SU-DHL-6 (cell line): ENCODE measurements at regions not wholly inside any gene's neighbourhood (a gene's known extent, or its start where the extent isn't known, plus 50 kb on each side); places are given as distances from the start of the nearest gene placed in this dataset.
"Not testable (repeated sequence)": the region's sequence is repeated elsewhere in the genome, so short reads cannot be mapped to it uniquely, and the experiment has no call there.

Source experiments
- H2AFZ ChIP-seq: fragments of 200-600 bp; sonication (generic); 2 replicates; pipeline ENCODE4 v1.6.1; 2014; ENCODE audit warnings: low read depth, mild to moderate bottlenecking, moderate library complexity, mixed read lengths, antibody characterized with exemption, low read length; ENCODE audit not compliant: severe bottlenecking
- H3F3A ChIP-seq: fragments of 200-600 bp; shearing (Covaris generic); 2 replicates; pipeline ENCODE4 v1.6.0; 2016; ENCODE audit warnings: antibody characterized with exemption, mild to moderate bottlenecking; ENCODE audit not compliant: insufficient read depth
- H3K27ac ChIP-seq: fragments of 200-600 bp; sonication (generic); 2 replicates; pipeline ENCODE4 v1.5.1; 2016; ENCODE audit warnings: low read depth, mild to moderate bottlenecking, low read length, moderate library complexity, mixed read lengths
- H3K27me3 ChIP-seq: fragments of 200-600 bp; sonication (generic), shearing (Covaris generic); 2 replicates; pipeline ENCODE4 v1.6.0; 2014; ENCODE audit warnings: mild to moderate bottlenecking, low read length
- H3K36me3 ChIP-seq: fragments of 200-600 bp; sonication (generic); 2 replicates; pipeline ENCODE4 v1.6.1; 2014; ENCODE audit warnings: mild to moderate bottlenecking, low read length, mixed read lengths
- H3K4me2 ChIP-seq: fragments of 300-600, 200-600 bp; shearing (Covaris generic), sonication (generic); 2 replicates; pipeline ENCODE4 v1.6.0; 2014; ENCODE audit warnings: low read length, low read depth, mild to moderate bottlenecking; ENCODE audit not compliant: poor library complexity, severe bottlenecking
- H3K4me3 ChIP-seq: fragments of 200-600 bp; sonication (generic); 2 replicates; pipeline ENCODE4 v1.5.1; 2014; ENCODE audit warnings: antibody characterized with exemption, low read length, mild to moderate bottlenecking, mixed read lengths; ENCODE audit not compliant: insufficient read depth, poor library complexity, severe bottlenecking
- H3K79me2 ChIP-seq: fragments of 200-600 bp; sonication (generic); 2 replicates; pipeline ENCODE4 v1.6.1; 2014; ENCODE audit warnings: mild to moderate bottlenecking, low read length, moderate library complexity; ENCODE audit not compliant: insufficient read depth
- H3K9ac ChIP-seq: fragments of 200-600 bp; sonication (generic); 2 replicates; pipeline ENCODE4 v1.7.0; 2014; ENCODE audit warnings: mild to moderate bottlenecking, low read length
- H3K9me2 ChIP-seq: fragments of 200-600 bp; sonication (generic); replicated peaks from 2 replicates; pipeline ENCODE4 v1.6.1; 2014; ENCODE audit warnings: low read length; ENCODE audit not compliant: insufficient read depth
- H3K9me3 ChIP-seq: fragments of 200-600 bp; sonication (generic); 2 replicates; pipeline ENCODE4 v1.6.1; 2014; ENCODE audit warnings: low read length, mixed read lengths; ENCODE audit not compliant: insufficient read depth
- H4K20me1 ChIP-seq: fragments of 200-600 bp; sonication (generic); 2 replicates; pipeline ENCODE4 v1.6.1; 2014; ENCODE audit warnings: low read depth, mild to moderate bottlenecking, antibody characterized with exemption, low read length, moderate library complexity, mixed read lengths
- CTCF ChIP-seq: fragments of 200-600 bp; sonication (generic); IDR thresholded peaks from one replicate; pipeline ENCODE4 v1.5.1; 2017; ENCODE audit warnings: antibody characterized with exemption, mild to moderate bottlenecking, low read length, moderate library complexity; ENCODE audit not compliant: insufficient read depth, poor library complexity, severe bottlenecking
- EZH2phosphoT487 ChIP-seq: fragments of 200-600 bp; sonication (generic), shearing (Covaris generic); conservative IDR thresholded peaks from 2 replicates; pipeline ENCODE4 v1.6.1; 2018; ENCODE audit warnings: mild to moderate bottlenecking, antibody characterized with exemption, low read length, moderate library complexity, mixed read lengths

DNA sequence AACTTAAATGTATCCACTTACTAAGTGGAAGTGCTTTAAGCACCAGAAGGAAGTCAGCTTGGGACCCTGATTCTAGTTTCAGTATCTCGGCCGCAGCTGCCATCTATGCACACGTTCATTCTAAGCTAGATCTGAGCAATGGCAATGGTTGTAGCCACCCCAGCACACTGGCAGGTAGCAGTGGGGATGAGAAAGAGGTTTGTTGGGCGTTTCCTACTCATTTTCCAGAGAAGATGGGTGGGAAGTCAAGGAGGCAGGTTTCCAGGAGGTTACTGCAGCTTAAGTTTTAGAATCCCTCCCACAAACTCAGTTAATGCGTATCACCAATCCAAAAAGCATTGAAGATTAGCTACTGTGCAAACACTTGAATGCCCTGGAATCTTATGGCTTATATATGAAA lies 114.2 kb upstream of the TSC22D1 start:
- Histone ChIP-seq H3K4me3 (no peak overlapping the region), H3K79me2 (no peaks in the 10 kb centered on the region), H3K4me2 (no peak overlapping the region), H3K9ac (no peak overlapping the region), H3K36me3 (no peaks in the 10 kb centered on the region), H3F3A (no peaks in the 10 kb centered on the region), H4K20me1 (no peaks in the 10 kb centered on the region), H2AFZ (no peak overlapping the region), H3K9me2 (no peaks in the 10 kb centered on the region), H3K9me3 (no peaks in the 10 kb centered on the region), H3K27ac (no peak overlapping the region), H3K27me3 (peaks cover 3% of the 10 kb centered on the region; the same call in 1 of the 2 replicates)
- no peak for TF ChIP-seq EZH2phosphoT487
- no peak for TF ChIP-seq CTCF

DNA sequence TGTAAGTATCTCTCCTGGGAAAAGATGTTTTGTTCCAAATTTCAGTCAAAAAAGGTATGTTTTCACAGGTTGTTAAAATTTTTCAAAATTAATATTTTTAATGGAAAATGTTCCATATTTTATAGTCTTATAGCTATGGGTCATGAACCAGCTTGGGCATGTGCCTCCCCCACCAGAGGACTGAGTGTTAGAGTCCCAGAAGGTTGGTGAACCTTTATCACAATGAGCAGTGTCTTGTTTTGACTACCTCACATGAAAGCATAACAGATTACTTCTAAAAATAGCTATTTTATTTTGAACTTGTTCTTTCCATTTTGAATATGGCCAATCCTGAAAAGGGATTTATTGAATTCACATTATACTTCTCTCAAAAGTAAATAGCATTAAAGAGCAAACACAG lies 112.5 kb upstream of the TSC22D1 start:
- no peaks in the 10 kb centered on the region for H3K9me3 ChIP-seq
- no peaks in the 10 kb centered on the region for H3F3A ChIP-seq
- H3K4me3 ChIP-seq = no peak overlapping the region
- no peak overlapping the region for H3K9ac ChIP-seq
- H3K4me2 ChIP-seq = no peak overlapping the region
- no peak overlapping the region for H3K27ac ChIP-seq
- no peaks in the 10 kb centered on the region for H3K79me2 ChIP-seq
- no peaks in the 10 kb centered on the region for H3K9me2 ChIP-seq
- no peaks in the 10 kb centered on the region for H4K20me1 ChIP-seq
- H3K27me3 ChIP-seq = no peaks in the 10 kb centered on the region
- TF ChIP-seq EZH2phosphoT487 = no peak
- no peak overlapping the region for H2AFZ ChIP-seq
- H3K36me3 ChIP-seq = no peaks in the 10 kb centered on the region

DNA sequence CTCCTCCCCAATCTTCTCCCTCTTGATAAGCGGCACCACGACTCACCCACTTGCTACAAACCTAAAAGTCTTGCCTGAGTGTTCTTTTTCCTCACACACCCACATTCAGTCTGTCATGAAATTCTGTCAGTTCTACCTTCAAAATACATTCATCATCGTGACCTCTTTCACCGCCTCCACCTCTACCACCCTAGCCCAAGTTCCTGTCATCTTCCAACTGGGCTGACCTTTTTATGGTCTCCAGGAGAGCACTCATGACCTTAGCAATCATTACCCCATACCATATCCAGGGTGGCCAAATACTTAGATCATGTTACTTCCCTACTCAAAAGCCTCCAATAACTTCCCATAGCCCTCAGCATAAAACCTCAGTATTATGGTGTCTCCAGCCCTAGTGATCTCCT lies 110.4 kb upstream of the TSC22D1 start:
- no peak overlapping the region for H3K9ac ChIP-seq
- no peaks in the 10 kb centered on the region for H3F3A ChIP-seq
- H3K27me3 ChIP-seq = no peaks in the 10 kb centered on the region
- no peak overlapping the region for H3K4me3 ChIP-seq
- H3K9me2 ChIP-seq = no peaks in the 10 kb centered on the region
- H2AFZ ChIP-seq = no peak overlapping the region
- no peak overlapping the region for H3K4me2 ChIP-seq
- no peaks in the 10 kb centered on the region for H3K9me3 ChIP-seq
- no peaks in the 10 kb centered on the region for H3K79me2 ChIP-seq
- H3K27ac ChIP-seq = no peak overlapping the region
- no peaks in the 10 kb centered on the region for H4K20me1 ChIP-seq
- TF ChIP-seq CTCF (no peak), EZH2phosphoT487 (no peak)
- no peaks in the 10 kb centered on the region for H3K36me3 ChIP-seq

GRCh38 chr13:44685641-44686040 lies 109.5 kb upstream of the TSC22D1 start:
- no peaks in the 10 kb centered on the region for H3F3A ChIP-seq
- no peak overlapping the region for H3K9ac ChIP-seq
- H3K79me2 ChIP-seq = no peaks in the 10 kb centered on the region
- TF ChIP-seq EZH2phosphoT487 = no peak
- TF ChIP-seq CTCF = no peak
- no peak overlapping the region for H3K4me2 ChIP-seq
- no peak overlapping the region for H2AFZ ChIP-seq
- no peak overlapping the region for H3K4me3 ChIP-seq
- no peaks in the 10 kb centered on the region for H3K36me3 ChIP-seq
- H3K9me3 ChIP-seq = no peaks in the 10 kb centered on the region
- no peak overlapping the region for H3K27ac ChIP-seq
- no peaks in the 10 kb centered on the region for H3K27me3 ChIP-seq
- no peaks in the 10 kb centered on the region for H4K20me1 ChIP-seq
- H3K9me2 ChIP-seq = no peaks in the 10 kb centered on the region

GRCh38 chr13:44682416-44682815 lies 106.3 kb upstream of the TSC22D1 start:
- H3K27ac ChIP-seq, H3K9me2 ChIP-seq, H3K27me3 ChIP-seq, H3K36me3 ChIP-seq, H3K9ac ChIP-seq, H4K20me1 ChIP-seq, H3F3A ChIP-seq, H3K4me3 ChIP-seq, H3K9me3 ChIP-seq, H2AFZ ChIP-seq, H3K4me2 ChIP-seq, H3K79me2 ChIP-seq: not testable (repeated sequence)
